T-cell (primary cell): ENCODE measurements at regions not wholly inside any gene's neighbourhood (a gene's known extent, or its start where the extent isn't known, plus 50 kb on each side); places are given as distances from the start of the nearest gene placed in this dataset.
A peak's percentile ranks its signal among the peaks of the same experiment; 100 is the strongest.

Experiments
- ATAC-seq, 4 experiments: fragments of 200-7000 bp in 3 of 4; fragments of 150-1000 bp in 1 of 4; cut with Tn5 transposase; replicated peaks in 1 of 4; 1 replicate in 3 of 4; 2 replicates in 1 of 4; pipeline ENCODE4 v1.10.0; 2021; ENCODE audit warnings: moderate library complexity in 3 of 4, mild to moderate bottlenecking in 2 of 4, moderate number of reproducible peaks in 1 of 4
- CTCF ChIA-PET, 2 donors: fragments of 300-600 bp; sonication (Branson Sonifier 250); formaldehyde crosslinking; loops; one replicate each; lab custom pipeline; 2022; ENCODE audit warnings: antibody characterized with exemption in 2 of 2; lab: Charles Lee
- POLR2A ChIA-PET, 2 donors: fragments of 300-600 bp; sonication (Branson Sonifier 250); formaldehyde crosslinking; loops; one replicate each; lab custom pipeline; 2022; ENCODE audit warnings: antibody characterized with exemption in 2 of 2; lab: Charles Lee
- DNase-seq, 35 experiments: peaks; one replicate each; pipeline versions ENCODE4 v3.0.0 to v3.0.0-alpha.2; 2013 to 2023
- H3K27ac ChIP-seq: one replicate; pipeline ENCODE4 v1.5.1; 2013; ENCODE audit warnings: low read length
- H3K27me3 ChIP-seq, 2 experiments: replicated peaks in 1 of 2; 1 replicate in 1 of 2; 2 replicates in 1 of 2; pipeline versions ENCODE4 v1.6.1 to v1.7.0; 2013; ENCODE audit warnings: low read length in 1 of 2, mixed read lengths in 1 of 2; ENCODE audit not compliant: control insufficient read depth in 2 of 2, insufficient read depth in 2 of 2; ENCODE audit errors: extremely low read depth in 1 of 2
- H3K36me3 ChIP-seq, 2 donors: 1 replicate in 1 of 2; 2 replicates in 1 of 2; pipeline versions ENCODE4 v1.6.1 to v1.7.0; 2013; ENCODE audit warnings: low read length in 1 of 2; ENCODE audit not compliant: control insufficient read depth in 2 of 2, insufficient read depth in 1 of 2; ENCODE audit errors: extremely low read depth in 1 of 2
- H3K4me1 ChIP-seq, 2 experiments: 1 replicate in 1 of 2; 2 replicates in 1 of 2; pipeline versions ENCODE4 v1.6.1 to v1.7.0; 2013; ENCODE audit warnings: low read length in 2 of 2, mixed read lengths in 1 of 2; ENCODE audit not compliant: insufficient read depth in 2 of 2, control insufficient read depth in 1 of 2; ENCODE audit errors: extremely low read depth in 1 of 2
- H3K4me3 ChIP-seq, 2 donors: 1 replicate in 1 of 2; 2 replicates in 1 of 2; pipeline versions ENCODE4 v1.5.1 to v1.7.0; 2013; ENCODE audit warnings: mild to moderate bottlenecking in 2 of 2, low read length in 1 of 2, moderate library complexity in 1 of 2; ENCODE audit not compliant: control insufficient read depth in 1 of 2; ENCODE audit errors: extremely low read depth in 1 of 2
- H3K9me3 ChIP-seq: 2 replicates; pipeline ENCODE4 v1.7.0; 2013
- H3K27ac Mint-ChIP-seq, 2 donors: one replicate each; pipeline ENCODE4 v1.8.0; 2020 to 2021; ENCODE audit warnings: mild to moderate bottlenecking in 2 of 2, mixed read lengths in 2 of 2
- H3K27me3 Mint-ChIP-seq, 2 donors: one replicate each; pipeline ENCODE4 v1.8.0; 2021 to 2022; ENCODE audit warnings: mixed read lengths in 2 of 2
- H3K36me3 Mint-ChIP-seq: one replicate; pipeline ENCODE4 v1.8.0; 2021; ENCODE audit warnings: mixed read lengths
- H3K4me1 Mint-ChIP-seq, 3 donors: one replicate each; pipeline ENCODE4 v1.8.0; 2020 to 2022; ENCODE audit warnings: mixed read lengths in 3 of 3, mild to moderate bottlenecking in 1 of 3
- H3K4me3 Mint-ChIP-seq, 3 donors: one replicate each; pipeline ENCODE4 v1.8.0; 2020 to 2022; ENCODE audit warnings: mild to moderate bottlenecking in 3 of 3, mixed read lengths in 3 of 3, moderate library complexity in 3 of 3
- H3K9me3 Mint-ChIP-seq, 3 donors: one replicate each; pipeline ENCODE4 v1.8.0; 2020 to 2022; ENCODE audit warnings: mixed read lengths in 3 of 3
- WGBS: methylation state at CpG from one replicate; pipeline ENCODE4 v1.1.5; 2013; ENCODE audit warnings: missing lambda C conversion rate; ENCODE audit not compliant: insufficient coverage; 5-methylcytosine and 5-hydroxymethylcytosine counted together

- no peak overlapping the region for H3K27ac Mint-ChIP-seq
- H3K4me1 Mint-ChIP-seq: no peaks in the 10 kb centered on the region
- H3K4me3 Mint-ChIP-seq: no peak overlapping the region
- peaks cover 0 to 5% (median 3%) of the 10 kb centered on the region in 3 donors for H3K9me3 Mint-ChIP-seq
- Histone ChIP-seq H3K36me3 (no peaks in the 10 kb centered on the region), H3K27ac (no peak overlapping the region), H3K4me3 (no peak overlapping the region), H3K9me3 (no peaks in the 10 kb centered on the region), H3K27me3 (peaks cover 0 to 14% of the 10 kb centered on the region in 2 experiments), H3K4me1 (no peaks in the 10 kb centered on the region)
- CTCF ChIA-PET: no interaction called here
- H3K27me3 Mint-ChIP-seq: peaks cover 10 to 23% of the 10 kb centered on the region in 2 donors
- no peaks in the 10 kb centered on the region for H3K36me3 Mint-ChIP-seq
- no CpG with 5 or more reads among the region's 4 CpGs for WGBS
- ATAC-seq (no peak), DNase-seq (no peak)
- POLR2A ChIA-PET: no interaction called here
These were observed 75.4 kb downstream of the OTUD1 start for GRCh38 chr10:23514321-23514720.

- WGBS: no CpG with 5 or more reads among the region's 3 CpGs
- no peaks in the 10 kb centered on the region for H3K36me3 Mint-ChIP-seq
- Histone ChIP-seq H3K27me3 (peaks cover 0 to 14% of the 10 kb centered on the region in 2 experiments), H3K36me3 (no peaks in the 10 kb centered on the region), H3K4me1 (no peaks in the 10 kb centered on the region), H3K9me3 (no peaks in the 10 kb centered on the region), H3K27ac (no peak overlapping the region), H3K4me3 (no peak overlapping the region)
- no peak overlapping the region for H3K27ac Mint-ChIP-seq
- POLR2A ChIA-PET: interaction anchor here in 1 of 2 donors (0.6 kb wide), 1 partner anchor 338 kb away, joined by 3 read pairs; no protein-coding TSS in a partner anchor
- CTCF ChIA-PET: interaction anchor here (0.9 to 1.9 kb wide), 8 partner anchors 9 to 202 kb away, joined by 3 to 10 read pairs (median 3); no protein-coding TSS in a partner anchor
- ATAC-seq (no peak), DNase-seq (peak in 1 of 35 experiments; percentile 44)
- H3K27me3 Mint-ChIP-seq: peaks cover 18 to 30% of the 10 kb centered on the region in 2 donors
- no peaks in the 10 kb centered on the region for H3K4me1 Mint-ChIP-seq
- no peaks in the 10 kb centered on the region for H3K9me3 Mint-ChIP-seq
- no peak overlapping the region for H3K4me3 Mint-ChIP-seq
These were observed 77.7 kb downstream of the OTUD1 start for GRCh38 chr10:23516530-23516929.

- DNase-seq (no peak), ATAC-seq (no peak)
- no CpG with 5 or more reads among the region's 2 CpGs for WGBS
- Histone ChIP-seq H3K9me3 (no peaks in the 10 kb centered on the region), H3K4me3 (no peak overlapping the region), H3K4me1 (no peaks in the 10 kb centered on the region), H3K27me3 (peaks cover 0 to 14% of the 10 kb centered on the region in 2 experiments), H3K36me3 (no peaks in the 10 kb centered on the region), H3K27ac (no peak overlapping the region)
- Mint-ChIP-seq H3K27me3 (peaks cover 19 to 30% of the 10 kb centered on the region in 2 donors), H3K4me3 (no peak overlapping the region), H3K4me1 (no peaks in the 10 kb centered on the region), H3K9me3 (no peaks in the 10 kb centered on the region), H3K27ac (no peak overlapping the region), H3K36me3 (no peaks in the 10 kb centered on the region)
- CTCF ChIA-PET: interaction anchor here in 1 of 2 donors (0.9 to 1.9 kb wide), 5 partner anchors 9 to 202 kb away, joined by 3 to 10 read pairs (median 5); no protein-coding TSS in a partner anchor
- POLR2A ChIA-PET: no interaction called here
These were observed 78.3 kb downstream of the OTUD1 start for GRCh38 chr10:23517155-23517554.

GRCh38 chr10:23521735-23522134, 82.9 kb downstream of the OTUD1 start:
- WGBS: no CpG with 5 or more reads among the region's 1 CpG
- ChIA-PET CTCF (interaction anchor here (0.6 to 2.2 kb wide), 5 partner anchors 8 to 207 kb away, joined by 3 to 10 read pairs (median 4); no protein-coding TSS in a partner anchor), POLR2A (no interaction called here)
- DNase-seq (no peak), ATAC-seq (no peak)
- Histone ChIP-seq H3K9me3 (no peaks in the 10 kb centered on the region), H3K4me3 (no peak overlapping the region), H3K27me3 (no peaks in the 10 kb centered on the region), H3K36me3 (no peaks in the 10 kb centered on the region), H3K4me1 (no peaks in the 10 kb centered on the region), H3K27ac (no peak overlapping the region)
- H3K9me3 Mint-ChIP-seq: no peaks in the 10 kb centered on the region
- no peaks in the 10 kb centered on the region for H3K36me3 Mint-ChIP-seq
- H3K4me3 Mint-ChIP-seq: no peak overlapping the region
- H3K27me3 Mint-ChIP-seq: peaks cover 9% of the 10 kb centered on the region in 2 donors
- H3K27ac Mint-ChIP-seq: no peak overlapping the region
- no peaks in the 10 kb centered on the region for H3K4me1 Mint-ChIP-seq

- H3K36me3 Mint-ChIP-seq: no peaks in the 10 kb centered on the region
- Histone ChIP-seq H3K36me3 (no peaks in the 10 kb centered on the region), H3K4me1 (no peaks in the 10 kb centered on the region), H3K27ac (no peak overlapping the region), H3K4me3 (no peak overlapping the region), H3K9me3 (no peaks in the 10 kb centered on the region), H3K27me3 (no peaks in the 10 kb centered on the region)
- H3K27ac Mint-ChIP-seq: no peak overlapping the region
- H3K27me3 Mint-ChIP-seq: peaks cover 7 to 9% of the 10 kb centered on the region in 2 donors
- no peak overlapping the region for H3K4me3 Mint-ChIP-seq
- WGBS: no CpG with 5 or more reads among the region's 4 CpGs
- H3K4me1 Mint-ChIP-seq: no peaks in the 10 kb centered on the region
- ChIA-PET CTCF (interaction anchor here (0.7 to 2.2 kb wide), 5 partner anchors 8 to 208 kb away, joined by 3 to 10 read pairs (median 4); no protein-coding TSS in a partner anchor), POLR2A (no interaction called here)
- DNase-seq (no peak), ATAC-seq (no peak)
- no peaks in the 10 kb centered on the region for H3K9me3 Mint-ChIP-seq
These were observed 83.5 kb downstream of the OTUD1 start for GRCh38 chr10:23522345-23522744.

GRCh38 chr10:23523251-23523650, 84.4 kb downstream of the OTUD1 start:
- no peak overlapping the region for H3K27ac ChIP-seq
- ChIA-PET CTCF (no interaction called here), POLR2A (no interaction called here)
- H3K4me3 ChIP-seq: no peak overlapping the region
- H3K4me1 Mint-ChIP-seq: no peaks in the 10 kb centered on the region
- no peak overlapping the region for H3K4me3 Mint-ChIP-seq
- no peaks in the 10 kb centered on the region for H3K4me1 ChIP-seq
- H3K9me3 Mint-ChIP-seq: no peaks in the 10 kb centered on the region
- ATAC-seq: no peak
- DNase-seq: no peak
- no peaks in the 10 kb centered on the region for H3K9me3 ChIP-seq
- H3K27ac Mint-ChIP-seq: no peak overlapping the region
- peaks cover 7 to 9% of the 10 kb centered on the region in 2 donors for H3K27me3 Mint-ChIP-seq
- H3K36me3 Mint-ChIP-seq: no peaks in the 10 kb centered on the region
- WGBS: 20% methylated on average over 1 of the region's 4 CpGs
- no peaks in the 10 kb centered on the region for H3K36me3 ChIP-seq
- no peaks in the 10 kb centered on the region for H3K27me3 ChIP-seq
